SK-N-MC (cell line): ENCODE measurements at regions not wholly inside any gene's neighbourhood (a gene's known extent, or its start where the extent isn't known, plus 50 kb on each side); places are given as distances from the start of the nearest gene placed in this dataset.

Source experiments
- EZH2 ChIP-seq: fragments of 200-600 bp; sonication (generic); IDR thresholded peaks from one replicate; pipeline ENCODE4 v1.6.1; 2017; ENCODE audit warnings: antibody characterized with exemption
- POLR2AphosphoS5 ChIP-seq: IDR thresholded peaks from 2 replicates; pipeline ENCODE4 v1.6.1; 2012; ENCODE audit warnings: mild to moderate bottlenecking, low read depth, low read length, borderline replicate concordance

- TF ChIP-seq EZH2 (no peak), POLR2AphosphoS5 (no peak)
Observed at GRCh38 chr1:68904477-68904876, 407.6 kb upstream of the DEPDC1 start.
